ENCODE measurements at regions not wholly inside any gene's neighbourhood (a gene's known extent, or its start where the extent isn't known, plus 50 kb on each side); places are given as distances from the start of the nearest gene placed in this dataset.

GRCh38 chr14:96626121-96626768 lies 124.1 kb downstream of the PAPOLA start:
- POLR2A ChIA-PET (ENCODE audit: unreplicated experiment) = no interaction called here

GRCh38 chr14:96626916-96627315 lies 124.7 kb downstream of the PAPOLA start:
- no peak overlapping the region for H3K27ac ChIP-seq (ENCODE audit: low read length)
- no peaks in the 10 kb centered on the region for H3K9me3 ChIP-seq (ENCODE audit: low read length)
- no peaks in the 10 kb centered on the region for H3F3A ChIP-seq (ENCODE audit: low read length, unreplicated experiment)
- intact Hi-C loops (cut with micrococcal nuclease) = no loop called here
- TF ChIP-seq EZH2 (IDR thresholded peaks at IDR 0.05; ENCODE audit: low read length, unreplicated experiment) (no peak), EZH2phosphoT487 (IDR thresholded peaks at IDR 0.05; ENCODE audit: borderline replicate concordance, low read length) (no peak), CTCF (conservative IDR thresholded peaks at IDR 0.05; ENCODE audit: low read depth, low read length) (no peak)
- BruUV-seq (replicated peaks) = no TSS peak
- no peak overlapping the region for H3K9ac ChIP-seq (ENCODE audit: low read length)
- H2AFZ ChIP-seq (ENCODE audit: low read length) = peak overlapping the region; percentile 79
- peak overlapping the region; percentile 60; the same call in 1 of the 2 replicates for H3K4me3 ChIP-seq (ENCODE audit: low read length)
- no peaks in the 10 kb centered on the region for H3K79me2 ChIP-seq (ENCODE audit: low read length)
- no peaks in the 10 kb centered on the region for H3K9me2 ChIP-seq (replicated peaks; ENCODE audit: low read length)
- no peaks in the 10 kb centered on the region for H4K20me1 ChIP-seq (ENCODE audit: low read length)
- DNase-seq (peak; percentile 28), ATAC-seq (peak; percentile 53)
- peak overlapping the region; percentile 79 for H3K4me2 ChIP-seq (ENCODE audit: low read length)
- no peaks in the 10 kb centered on the region for H3K36me3 ChIP-seq (ENCODE audit: low read depth, low read length)
- H3K27me3 ChIP-seq (ENCODE audit: low read length) = peaks cover 50% of the 10 kb centered on the region
- CTCF ChIA-PET = no interaction called here
- peaks cover 7% of the 10 kb centered on the region; the same call in 1 of the 2 replicates for H3K4me1 ChIP-seq (ENCODE audit: insufficient read depth, low read length)
- POLR2A ChIA-PET (ENCODE audit: unreplicated experiment) = no interaction called here

More at GRCh38 chr14:96626121-96626768, 124.1 kb downstream of the PAPOLA start:
- no peak for DNase-seq
- peaks cover 7% of the 10 kb centered on the region; the same call in 1 of the 2 replicates for H3K4me1 ChIP-seq (ENCODE audit: insufficient read depth, low read length)
- H3F3A ChIP-seq (ENCODE audit: low read length, unreplicated experiment) = no peaks in the 10 kb centered on the region
- H3K9me3 ChIP-seq (ENCODE audit: low read length) = no peaks in the 10 kb centered on the region
- H2AFZ ChIP-seq (ENCODE audit: low read length) = peak overlapping the region; percentile 79
- no peaks in the 10 kb centered on the region for H4K20me1 ChIP-seq (ENCODE audit: low read length)
- no peak for TF ChIP-seq CTCF (conservative IDR thresholded peaks at IDR 0.05; ENCODE audit: low read depth, low read length)
- no peak for TF ChIP-seq EZH2phosphoT487 (IDR thresholded peaks at IDR 0.05; ENCODE audit: borderline replicate concordance, low read length)
- no peak for TF ChIP-seq EZH2 (IDR thresholded peaks at IDR 0.05; ENCODE audit: low read length, unreplicated experiment)
- no peak; the same call in none of the 2 replicates for ATAC-seq
- no TSS peak for BruUV-seq (replicated peaks)
- H3K79me2 ChIP-seq (ENCODE audit: low read length) = no peaks in the 10 kb centered on the region
- H3K36me3 ChIP-seq (ENCODE audit: low read depth, low read length) = no peaks in the 10 kb centered on the region
- peaks cover 57% of the 10 kb centered on the region for H3K27me3 ChIP-seq (ENCODE audit: low read length)
- H3K9me2 ChIP-seq (replicated peaks; ENCODE audit: low read length) = no peaks in the 10 kb centered on the region
- peak overlapping the region; percentile 60; the same call in 1 of the 2 replicates for H3K4me3 ChIP-seq (ENCODE audit: low read length)
- peak overlapping the region; percentile 79 for H3K4me2 ChIP-seq (ENCODE audit: low read length)
- no peak overlapping the region for H3K9ac ChIP-seq (ENCODE audit: low read length)
- intact Hi-C loops (cut with micrococcal nuclease) = no loop called here
- CTCF ChIA-PET = no interaction called here
- no peak overlapping the region for H3K27ac ChIP-seq (ENCODE audit: low read length)

- Histone ChIP-seq H3K4me3 (ENCODE audit: low read length) (peak overlapping the region; percentile 60; the same call in 1 of the 2 replicates), H3K36me3 (ENCODE audit: low read depth, low read length) (no peaks in the 10 kb centered on the region), H3K9me3 (ENCODE audit: low read length) (no peaks in the 10 kb centered on the region), H3K4me1 (ENCODE audit: insufficient read depth, low read length) (peaks cover 7% of the 10 kb centered on the region; the same call in 1 of the 2 replicates), H3K4me2 (ENCODE audit: low read length) (peak overlapping the region; percentile 79), H3K27me3 (ENCODE audit: low read length) (peaks cover 46% of the 10 kb centered on the region), H3K79me2 (ENCODE audit: low read length) (no peaks in the 10 kb centered on the region), H4K20me1 (ENCODE audit: low read length) (no peaks in the 10 kb centered on the region), H3K27ac (ENCODE audit: low read length) (no peak overlapping the region), H3K9me2 (replicated peaks; ENCODE audit: low read length) (no peaks in the 10 kb centered on the region), H3K9ac (ENCODE audit: low read length) (no peak overlapping the region), H2AFZ (ENCODE audit: low read length) (peak overlapping the region; percentile 79), H3F3A (ENCODE audit: low read length, unreplicated experiment) (no peaks in the 10 kb centered on the region)
- CTCF ChIA-PET = no interaction called here
- BruUV-seq (replicated peaks) = no TSS peak
- TF ChIP-seq CTCF (conservative IDR thresholded peaks at IDR 0.05; ENCODE audit: low read depth, low read length) (no peak), EZH2phosphoT487 (IDR thresholded peaks at IDR 0.05; ENCODE audit: borderline replicate concordance, low read length) (no peak), EZH2 (IDR thresholded peaks at IDR 0.05; ENCODE audit: low read length, unreplicated experiment) (no peak)
- POLR2A ChIA-PET (ENCODE audit: unreplicated experiment) = no interaction called here
- intact Hi-C loops (cut with micrococcal nuclease) = no loop called here
- ATAC-seq (peak; percentile 28; the same call in 1 of the 2 replicates), DNase-seq (no peak)
Measured at GRCh38 chr14:96627386-96627785, 125.2 kb downstream of the PAPOLA start.

Data from PC-3 (cell line).